ENCODE measurements at regions not wholly inside any gene's neighbourhood (a gene's known extent, or its start where the extent isn't known, plus 50 kb on each side); places are given as distances from the start of the nearest gene placed in this dataset.

DNA sequence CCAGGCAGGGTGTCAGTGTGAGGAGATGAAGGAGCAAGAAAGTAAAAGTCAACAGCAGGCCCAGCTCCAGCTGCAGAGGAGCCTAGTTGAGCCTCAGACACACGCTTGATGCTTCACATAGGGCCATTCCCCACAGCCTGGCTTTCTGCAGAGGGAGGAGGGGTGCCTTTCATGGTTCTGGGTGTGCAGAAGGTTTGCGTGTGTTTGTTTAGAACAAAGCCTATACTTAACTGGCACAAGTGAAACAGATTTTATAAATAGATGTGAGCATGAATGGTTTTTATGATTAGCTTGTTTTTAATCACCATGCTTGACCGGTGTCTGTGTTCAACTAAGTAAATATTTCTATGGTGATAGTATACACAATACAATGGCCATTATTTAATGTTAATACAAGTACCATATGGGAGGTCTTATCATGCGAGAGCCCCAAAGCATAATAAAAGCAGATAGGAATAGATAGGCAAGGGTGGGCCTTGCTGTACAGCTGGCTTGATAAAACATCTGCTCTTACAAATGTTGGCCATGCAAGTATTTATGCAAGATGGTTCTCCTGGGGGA is 290.2 kb downstream of the ETS1 start:
- TF ChIP-seq, protein P1, sequence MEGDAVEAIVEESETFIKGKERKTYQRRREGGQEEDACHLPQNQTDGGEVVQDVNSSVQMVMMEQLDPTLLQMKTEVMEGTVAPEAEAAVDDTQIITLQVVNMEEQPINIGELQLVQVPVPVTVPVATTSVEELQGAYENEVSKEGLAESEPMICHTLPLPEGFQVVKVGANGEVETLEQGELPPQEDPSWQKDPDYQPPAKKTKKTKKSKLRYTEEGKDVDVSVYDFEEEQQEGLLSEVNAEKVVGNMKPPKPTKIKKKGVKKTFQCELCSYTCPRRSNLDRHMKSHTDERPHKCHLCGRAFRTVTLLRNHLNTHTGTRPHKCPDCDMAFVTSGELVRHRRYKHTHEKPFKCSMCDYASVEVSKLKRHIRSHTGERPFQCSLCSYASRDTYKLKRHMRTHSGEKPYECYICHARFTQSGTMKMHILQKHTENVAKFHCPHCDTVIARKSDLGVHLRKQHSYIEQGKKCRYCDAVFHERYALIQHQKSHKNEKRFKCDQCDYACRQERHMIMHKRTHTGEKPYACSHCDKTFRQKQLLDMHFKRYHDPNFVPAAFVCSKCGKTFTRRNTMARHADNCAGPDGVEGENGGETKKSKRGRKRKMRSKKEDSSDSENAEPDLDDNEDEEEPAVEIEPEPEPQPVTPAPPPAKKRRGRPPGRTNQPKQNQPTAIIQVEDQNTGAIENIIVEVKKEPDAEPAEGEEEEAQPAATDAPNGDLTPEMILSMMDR (IDR thresholded peaks at IDR 0.05; ENCODE audit: low read length, missing control alignments): no peak
- no peak for DNase-seq (ENCODE audit: low read depth)
- no peak overlapping the region for H3K4me3 ChIP-seq (replicated peaks; ENCODE audit: low read depth, low read length)

DNA sequence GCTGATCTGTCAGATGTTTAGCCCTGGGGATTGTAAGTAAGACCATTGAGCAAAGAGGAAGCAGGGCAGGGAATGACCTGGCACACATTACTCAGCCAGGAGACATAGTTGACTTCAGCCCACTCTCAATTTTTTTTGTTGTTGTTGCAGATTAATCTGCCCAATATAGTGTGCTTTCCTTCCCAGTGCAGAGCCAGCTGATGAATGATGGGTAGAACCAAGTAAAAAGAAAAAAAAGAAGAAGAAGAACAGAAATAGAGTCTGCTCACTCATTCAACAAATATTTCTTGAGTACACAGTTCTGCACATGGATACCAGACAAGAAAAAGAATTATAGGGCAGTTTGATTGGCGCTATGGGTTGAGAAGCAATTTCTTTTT is 292.7 kb downstream of the ETS1 start:
- TF ChIP-seq, protein P1 (IDR thresholded peaks at IDR 0.05; ENCODE audit: low read length, missing control alignments): no peak
- DNase-seq (ENCODE audit: low read depth): peak; percentile 27
- H3K4me3 ChIP-seq (replicated peaks; ENCODE audit: low read depth, low read length): no peak overlapping the region

GRCh38 chr11:128294001-128294670 is 293.2 kb downstream of the ETS1 start:
- no peak overlapping the region for H3K4me3 ChIP-seq (replicated peaks; ENCODE audit: low read depth, low read length)
- DNase-seq (ENCODE audit: low read depth): no peak
- TF ChIP-seq, protein P1 (IDR thresholded peaks at IDR 0.05; ENCODE audit: low read length, missing control alignments): no peak

DNA sequence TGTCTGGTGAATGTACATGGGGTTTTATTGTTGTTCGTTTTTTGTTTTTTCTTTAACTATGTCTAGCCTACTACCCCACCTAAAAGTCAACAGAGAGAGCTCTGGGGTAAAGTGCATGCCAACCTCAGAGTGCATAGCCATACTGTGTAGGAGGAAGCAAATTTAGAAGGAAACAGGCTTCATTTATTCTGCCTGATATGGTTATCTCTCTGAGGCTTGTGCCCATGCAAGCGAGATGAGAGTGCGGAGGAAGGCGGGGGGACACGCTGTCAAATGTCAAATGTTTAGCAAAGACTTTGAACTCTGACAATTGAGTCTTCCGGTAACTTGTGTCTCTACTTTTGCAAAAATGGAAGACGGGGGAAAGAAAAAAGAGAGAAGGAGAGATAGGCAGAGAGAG is 295.5 kb downstream of the ETS1 start:
- TF ChIP-seq, protein P1 (IDR thresholded peaks at IDR 0.05; ENCODE audit: low read length, missing control alignments): no peak
- no peak overlapping the region for H3K4me3 ChIP-seq (replicated peaks; ENCODE audit: low read depth, low read length)
- no peak for DNase-seq (ENCODE audit: low read depth)

DNA sequence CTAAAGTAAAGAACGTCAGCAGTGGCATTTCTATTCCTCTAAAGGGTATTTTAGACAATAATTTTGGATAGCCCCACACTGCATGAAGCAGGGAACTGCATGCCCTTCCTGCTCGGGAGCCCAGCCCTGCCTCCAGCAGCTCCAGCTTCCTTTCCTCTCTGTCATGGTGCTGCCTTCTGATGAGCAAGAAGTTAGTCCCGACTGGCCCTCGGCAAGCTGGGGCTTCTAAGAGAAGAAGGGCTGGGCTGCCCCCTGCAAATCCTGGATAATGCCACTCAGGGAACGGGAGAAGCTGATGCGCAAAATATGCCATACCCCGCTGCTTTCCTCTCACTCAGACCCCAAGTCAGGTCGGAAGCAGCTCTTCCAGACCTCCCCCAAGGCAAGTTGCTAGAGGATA is 296.4 kb downstream of the ETS1 start:
- TF ChIP-seq, protein P1 (IDR thresholded peaks at IDR 0.05; ENCODE audit: low read length, missing control alignments): no peak
- no peak for DNase-seq (ENCODE audit: low read depth)
- no peak overlapping the region for H3K4me3 ChIP-seq (replicated peaks; ENCODE audit: low read depth, low read length)

DNA sequence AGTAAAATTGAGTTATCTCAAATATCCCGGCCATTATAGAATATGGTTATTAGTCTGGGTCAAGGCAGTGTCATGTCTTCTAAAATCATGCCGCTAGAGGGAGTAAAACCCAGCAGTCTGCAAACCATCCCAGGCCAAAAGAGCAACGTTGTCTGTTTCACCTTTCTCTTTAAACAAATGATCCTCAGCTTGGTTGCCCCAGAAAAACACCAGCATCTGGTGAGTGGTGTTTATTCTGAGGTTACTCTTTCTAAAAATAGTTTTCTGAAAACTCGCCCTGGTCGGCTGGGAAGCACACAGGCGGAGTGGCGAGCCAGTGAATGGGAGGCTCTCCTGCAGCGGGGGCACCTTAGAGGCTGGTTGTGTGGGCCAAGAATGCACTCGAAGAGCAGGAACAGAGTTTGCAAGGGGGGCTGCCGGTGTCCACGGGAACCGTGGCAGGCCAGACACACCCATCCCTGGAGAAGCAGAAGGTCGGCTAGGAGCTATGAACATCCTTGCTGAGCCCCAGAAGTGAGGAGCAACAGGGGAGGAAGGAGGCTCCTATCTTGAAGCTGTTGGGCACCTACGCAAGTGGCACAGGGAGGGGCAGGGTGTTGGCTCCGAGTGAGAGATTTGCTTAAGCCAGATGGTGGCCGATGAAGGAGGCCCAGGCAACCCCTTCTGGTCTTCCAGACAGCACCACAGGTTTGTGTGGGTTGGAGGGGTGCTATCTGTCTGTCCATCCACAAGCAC is 297.1 kb downstream of the ETS1 start:
- H3K4me3 ChIP-seq (replicated peaks; ENCODE audit: low read depth, low read length): no peak overlapping the region
- TF ChIP-seq, protein P1 (IDR thresholded peaks at IDR 0.05; ENCODE audit: low read length, missing control alignments): peak; percentile 83
- DNase-seq (ENCODE audit: low read depth): peak; percentile 91

Measured in fibroblast of pulmonary artery (primary cell).